K562 (cell line): ENCODE measurements at regions not wholly inside any gene's neighbourhood (a gene's known extent, or its start where the extent isn't known, plus 50 kb on each side); places are given as distances from the start of the nearest gene placed in this dataset.
"Not testable (repeated sequence)": the region's sequence is repeated elsewhere in the genome, so short reads cannot be mapped to it uniquely, and the experiment has no call there.

Experiments used
- ATAC-seq: fragments of 200-7000 bp; cut with Tn5 transposase; 3 replicates; pipeline ENCODE4 v1.9.1; 2020; ENCODE audit warnings: moderate library complexity
- BruUV-seq: library from RNA; stranded (reverse); fragments of 400-500 nt; replicated peaks from 2 replicates; lab custom pipeline; 2021; lab: Mats Ljungman, UMichigan
- CTCF ChIA-PET: fragments of 300-600 bp; formaldehyde crosslinking; extraction: SDS; loops from one replicate; lab custom pipeline; 2021; ENCODE audit warnings: low intra/inter-chr PET ratio; lab: Yijun Ruan, JAX
- POLR2A ChIA-PET: fragments of 300-600, 350-650 bp; sonication (Branson Sonifier 250); formaldehyde crosslinking; extraction: SDS; loops from one replicate; lab custom pipeline; 2021; ENCODE audit warnings: antibody characterized with exemption, inconsistent platforms; lab: Yijun Ruan, JAX
- DNase-seq, 4 experiments: peaks; one replicate each; pipeline versions ENCODE4 v3.0.0 to v3.0.0-alpha.2; 2011 to 2018; ENCODE audit warnings: low spot score in 3 of 4, mixed read lengths in 3 of 4; ENCODE audit errors: extremely low read depth in 1 of 4
- FAIRE-seq: peaks from 2 replicates; lab custom pipeline; 2011; peaks lifted over from hg19 to GRCh38; lab: Jason Lieb, UNC
- H2AFZ ChIP-seq: 2 replicates; pipeline ENCODE4 v1.6.0; 2011; ENCODE audit warnings: low read depth, low read length, control low read depth, inconsistent platforms
- H3K27ac ChIP-seq: fragments of 200-600 bp; 3 replicates; pipeline ENCODE4 v1.8.0; 2011; ENCODE audit warnings: low read depth, mild to moderate bottlenecking, control low read depth, inconsistent platforms, low read length, moderate library complexity, mixed read lengths; ENCODE audit errors: extremely low read depth
- H3K27me3 ChIP-seq, 2 experiments: fragments of 300-600 bp in 1 of 2; 2 replicates in 1 of 2; 3 replicates in 1 of 2; pipeline versions ENCODE4 v1.6.0 to v1.8.0; 2011; ENCODE audit warnings: inconsistent platforms in 2 of 2, low read length in 2 of 2, mild to moderate bottlenecking in 1 of 2, mixed read lengths in 1 of 2, moderate library complexity in 1 of 2; ENCODE audit not compliant: control insufficient read depth in 2 of 2, insufficient read depth in 2 of 2
- H3K36me3 ChIP-seq: fragments of 300-600 bp; 3 replicates; pipeline ENCODE4 v1.8.0; 2011; ENCODE audit warnings: mild to moderate bottlenecking, low read length, inconsistent platforms; ENCODE audit not compliant: control insufficient read depth, insufficient read depth
- H3K4me1 ChIP-seq, 2 experiments: fragments of 200-600 bp in 1 of 2; replicated peaks in 1 of 2; 2 replicates in 1 of 2; 3 replicates in 1 of 2; pipeline versions ENCODE4 v1.5.1 to v1.8.0; 2011; ENCODE audit warnings: inconsistent platforms in 2 of 2, low read length in 2 of 2, mild to moderate bottlenecking in 1 of 2, mixed read lengths in 1 of 2, moderate library complexity in 1 of 2; ENCODE audit not compliant: control insufficient read depth in 2 of 2, insufficient read depth in 2 of 2
- H3K4me2 ChIP-seq: 2 replicates; pipeline ENCODE4 v1.6.1; 2011; ENCODE audit warnings: low read length, control low read depth, inconsistent platforms, mixed read lengths; ENCODE audit not compliant: insufficient read depth
- H3K4me3 ChIP-seq: fragments of 200-600 bp; sonication (generic), shearing (Covaris generic); 2 replicates; pipeline ENCODE4 v1.5.1; 2016; ENCODE audit warnings: control low read depth, inconsistent platforms
- H3K79me2 ChIP-seq: fragments of 200-600 bp; 3 replicates; pipeline ENCODE4 v1.8.0; 2011; ENCODE audit warnings: low read length, inconsistent platforms; ENCODE audit not compliant: control insufficient read depth, insufficient read depth
- H3K9ac ChIP-seq, 2 experiments: 2 replicates each; pipeline versions ENCODE4 v1.6.0 to v1.6.1; 2011; ENCODE audit warnings: low read depth in 2 of 2, low read length in 2 of 2, control low read depth in 1 of 2, inconsistent platforms in 1 of 2, mild to moderate bottlenecking in 1 of 2, mixed read lengths in 1 of 2; ENCODE audit not compliant: insufficient read depth in 1 of 2
- H3K9me1 ChIP-seq: one replicate; pipeline ENCODE4 v1.6.0; 2011; ENCODE audit warnings: inconsistent platforms, mild to moderate bottlenecking, low read length, moderate library complexity; ENCODE audit not compliant: control insufficient read depth, insufficient read depth
- H3K9me3 ChIP-seq: replicated peaks from 2 replicates; pipeline ENCODE4 v1.5.1; 2011; ENCODE audit warnings: low read depth, low read length, inconsistent platforms; ENCODE audit not compliant: control insufficient read depth, insufficient read depth
- H4K20me1 ChIP-seq: replicated peaks from 2 replicates; pipeline ENCODE4 v1.6.1; 2011; ENCODE audit warnings: low read length, inconsistent platforms, mixed read lengths; ENCODE audit not compliant: control insufficient read depth, insufficient read depth
- WGBS: fragments of 100-300 bp; shearing (Covaris generic); methylation state at CpG from one replicate; pipeline ENCODE4 v1.1.6; 2016; ENCODE audit warnings: low coverage, mixed read lengths; ENCODE audit not compliant: insufficient coverage; ENCODE audit errors: missing lambda C conversion rate; 5-methylcytosine and 5-hydroxymethylcytosine counted together
- in situ Hi-C: fragments of 300-500 bp; cut with MboI; formaldehyde crosslinking; loops from 4 replicates; pipeline ENCODE4 v1.15.0; 2018; ENCODE audit warnings: inconsistent platforms, mixed read lengths
- intact Hi-C: fragments of 100-400 bp; cut with micrococcal nuclease; formaldehyde crosslinking; loops from 2 replicates; pipeline ENCODE4 v1.14.2; 2022

DNA sequence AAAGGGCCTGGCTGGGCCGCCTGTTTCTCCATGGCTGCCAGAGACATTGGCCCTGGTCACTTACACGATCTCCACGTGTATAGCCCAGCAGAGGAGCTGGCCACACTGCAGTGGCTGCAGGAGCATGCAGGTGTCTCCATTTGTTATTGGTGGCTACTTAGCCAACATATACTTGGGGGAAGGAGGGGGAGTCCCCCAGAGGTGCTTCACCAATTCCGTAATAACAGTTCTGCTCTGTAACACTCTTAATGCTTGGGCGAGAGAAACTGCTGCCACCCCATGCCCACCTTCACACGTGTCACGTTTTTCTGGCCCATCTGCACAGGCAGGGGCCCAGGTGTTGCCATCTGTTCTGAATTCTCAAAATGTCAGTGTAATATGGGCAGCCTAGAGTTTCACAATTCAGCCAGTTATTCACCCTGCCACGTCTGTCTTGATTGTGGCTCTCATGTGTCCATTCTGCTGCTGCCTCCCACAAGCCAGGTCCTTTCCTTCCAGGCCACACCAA, 353.5 kb downstream of the BCL2L11 start:
- POLR2A ChIA-PET, H3K9me3 ChIP-seq, DNase-seq, H3K4me2 ChIP-seq, in situ Hi-C loops, H3K4me3 ChIP-seq, ATAC-seq, H3K9me1 ChIP-seq, BruUV-seq, FAIRE-seq, intact Hi-C loops, H3K9ac ChIP-seq, CTCF ChIA-PET, H4K20me1 ChIP-seq, H2AFZ ChIP-seq, H3K27ac ChIP-seq, H3K4me1 ChIP-seq, H3K27me3 ChIP-seq: not testable (repeated sequence)
- peaks cover 59% of the 10 kb centered on the region for H3K79me2 ChIP-seq
- H3K36me3 ChIP-seq, result peaks cover 21% of the 10 kb centered on the region; the same call in 2 of the 3 replicates
- 89% methylated on average over 7 of the region's 8 CpGs for WGBS

DNA sequence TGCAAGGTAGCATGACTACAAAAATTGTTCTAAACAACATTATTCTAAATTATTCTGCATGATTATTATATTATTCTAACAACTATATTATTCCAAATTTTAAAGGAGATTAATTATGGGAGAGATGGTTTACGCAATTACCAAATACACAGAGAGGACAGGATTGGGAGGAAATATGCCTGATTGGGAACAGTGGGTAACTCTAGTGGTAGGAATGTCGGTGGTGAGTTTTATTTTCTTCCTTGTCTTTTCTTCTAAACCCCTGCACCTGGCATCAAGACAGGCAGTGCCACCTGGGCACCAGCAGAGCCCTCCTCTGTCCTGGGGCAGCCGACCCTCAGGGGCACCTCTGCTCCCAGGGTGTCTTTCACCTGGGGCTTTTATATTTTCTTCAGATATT, 357.6 kb downstream of the BCL2L11 start:
- H3K79me2 ChIP-seq, result peaks cover 68% of the 10 kb centered on the region
- ATAC-seq, intact Hi-C loops, H3K9ac ChIP-seq, H2AFZ ChIP-seq, in situ Hi-C loops, FAIRE-seq, CTCF ChIA-PET, H3K27me3 ChIP-seq, H4K20me1 ChIP-seq, BruUV-seq, H3K27ac ChIP-seq, DNase-seq, POLR2A ChIA-PET, H3K9me1 ChIP-seq, H3K4me3 ChIP-seq, H3K4me2 ChIP-seq, H3K9me3 ChIP-seq: not testable (repeated sequence)
- WGBS, result 100% methylated on average over 1 of the region's 3 CpGs
- peaks cover 24% of the 10 kb centered on the region; the same call in 2 of the 3 replicates for H3K36me3 ChIP-seq
- H3K4me1 ChIP-seq, result peaks cover 5 to 16% of the 10 kb centered on the region in 2 experiments; a peak in 4 of 5 replicates

DNA sequence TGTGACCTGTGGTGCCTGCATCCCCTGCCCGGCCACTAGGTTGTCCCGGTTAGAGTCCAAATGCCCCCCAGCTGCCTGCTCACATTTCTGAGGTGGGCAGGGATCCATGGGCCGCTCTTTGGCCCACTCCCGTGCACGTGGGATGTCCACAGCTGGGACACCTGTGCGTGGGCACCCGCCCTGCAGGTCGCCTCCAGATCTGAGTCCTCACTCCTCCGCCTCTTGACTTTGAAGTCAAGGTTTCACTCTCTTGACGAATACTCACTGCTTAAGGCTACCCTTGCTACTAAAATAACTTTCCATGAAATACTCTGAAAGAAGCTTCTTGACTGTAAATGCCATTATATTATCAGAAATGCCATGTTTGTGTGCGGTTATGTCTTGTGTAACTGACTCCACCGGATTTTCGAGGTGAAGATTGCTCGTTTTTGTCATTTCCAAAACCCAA, 358.2 kb downstream of the BCL2L11 start:
- peaks cover 5 to 16% of the 10 kb centered on the region in 2 experiments; a peak in 4 of 5 replicates for H3K4me1 ChIP-seq
- H3K9me3 ChIP-seq, H3K27me3 ChIP-seq, H3K27ac ChIP-seq, H3K9me1 ChIP-seq, CTCF ChIA-PET, ATAC-seq, in situ Hi-C loops, BruUV-seq, H3K4me2 ChIP-seq, intact Hi-C loops, H3K4me3 ChIP-seq, H2AFZ ChIP-seq, POLR2A ChIA-PET, H4K20me1 ChIP-seq: not testable (repeated sequence)
- H3K9ac ChIP-seq, result peak overlapping the region in 1 of 2 experiments; percentile 52; a peak in 1 of 4 replicates
- FAIRE-seq, result peak; percentile 51
- DNase-seq, result peak in 2 of 4 experiments; percentile 1 to 2
- WGBS, result 83% methylated on average over 9 of the region's 14 CpGs
- H3K79me2 ChIP-seq, result peaks cover 71% of the 10 kb centered on the region
- H3K36me3 ChIP-seq, result peaks cover 25% of the 10 kb centered on the region; the same call in 2 of the 3 replicates
